ENCODE measurements at regions not wholly inside any gene's neighbourhood (a gene's known extent, or its start where the extent isn't known, plus 50 kb on each side); places are given as distances from the start of the nearest gene placed in this dataset.

- no TSS peak for BruUV-seq (replicated peaks)
- TF ChIP-seq EZH2 (IDR thresholded peaks at IDR 0.05; ENCODE audit: borderline replicate concordance, low read depth, low read length, severe bottlenecking) (no peak), JUN (IDR thresholded peaks at IDR 0.05; ENCODE audit: borderline replicate concordance, insufficient read depth, insufficient read length, low read depth) (no peak), GATA2 (IDR thresholded peaks at IDR 0.05; ENCODE audit: insufficient read depth, insufficient read length, low read depth, low read length) (no peak)
- TF ChIP-seq, protein P1, sequence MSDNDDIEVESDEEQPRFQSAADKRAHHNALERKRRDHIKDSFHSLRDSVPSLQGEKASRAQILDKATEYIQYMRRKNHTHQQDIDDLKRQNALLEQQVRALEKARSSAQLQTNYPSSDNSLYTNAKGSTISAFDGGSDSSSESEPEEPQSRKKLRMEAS (IDR thresholded peaks at IDR 0.05; ENCODE audit: insufficient read depth, insufficient read length): no peak
- TF ChIP-seq, protein P2, sequence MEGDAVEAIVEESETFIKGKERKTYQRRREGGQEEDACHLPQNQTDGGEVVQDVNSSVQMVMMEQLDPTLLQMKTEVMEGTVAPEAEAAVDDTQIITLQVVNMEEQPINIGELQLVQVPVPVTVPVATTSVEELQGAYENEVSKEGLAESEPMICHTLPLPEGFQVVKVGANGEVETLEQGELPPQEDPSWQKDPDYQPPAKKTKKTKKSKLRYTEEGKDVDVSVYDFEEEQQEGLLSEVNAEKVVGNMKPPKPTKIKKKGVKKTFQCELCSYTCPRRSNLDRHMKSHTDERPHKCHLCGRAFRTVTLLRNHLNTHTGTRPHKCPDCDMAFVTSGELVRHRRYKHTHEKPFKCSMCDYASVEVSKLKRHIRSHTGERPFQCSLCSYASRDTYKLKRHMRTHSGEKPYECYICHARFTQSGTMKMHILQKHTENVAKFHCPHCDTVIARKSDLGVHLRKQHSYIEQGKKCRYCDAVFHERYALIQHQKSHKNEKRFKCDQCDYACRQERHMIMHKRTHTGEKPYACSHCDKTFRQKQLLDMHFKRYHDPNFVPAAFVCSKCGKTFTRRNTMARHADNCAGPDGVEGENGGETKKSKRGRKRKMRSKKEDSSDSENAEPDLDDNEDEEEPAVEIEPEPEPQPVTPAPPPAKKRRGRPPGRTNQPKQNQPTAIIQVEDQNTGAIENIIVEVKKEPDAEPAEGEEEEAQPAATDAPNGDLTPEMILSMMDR (IDR thresholded peaks at IDR 0.05; ENCODE audit: extremely low read depth in 1 of 2, insufficient read depth in 1 of 2, low read depth in 1 of 2, low read length in 2 of 2): no peak
These were observed 877.1 kb upstream of the CNTN5 start for GRCh38 chr11:98143661-98144060.

DNA sequence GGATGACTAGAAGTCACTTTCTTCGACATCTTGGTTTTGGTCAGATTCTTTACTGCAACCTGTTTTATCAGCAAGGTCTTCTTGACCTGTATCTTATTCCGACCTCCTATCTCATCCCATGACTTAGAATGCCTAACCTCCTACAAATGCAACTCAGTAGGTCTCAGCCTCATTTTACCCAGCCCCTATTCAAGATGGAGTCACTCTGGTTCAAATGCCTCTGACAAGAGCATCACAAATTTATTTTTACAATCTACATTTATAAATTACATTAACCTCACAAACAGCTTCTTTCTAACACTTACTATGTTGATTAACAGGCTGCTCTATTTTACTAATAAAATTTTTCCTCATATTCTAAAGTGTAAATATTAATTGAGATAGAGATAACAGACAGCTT, 867.0 kb upstream of the CNTN5 start:
- intact Hi-C loops (cut with micrococcal nuclease): no loop called here
- Histone ChIP-seq H3K36me3 (ENCODE audit: control insufficient read depth in 2 of 2, extremely low read depth in 1 of 2, insufficient read depth in 2 of 2, low read length in 2 of 2) (no peaks in the 10 kb centered on the region), H3K9me3 (replicated peaks; ENCODE audit: control insufficient read depth, insufficient read depth, low read length) (peaks cover 2% of the 10 kb centered on the region), H3K4me1 (ENCODE audit: control insufficient read depth, extremely low read depth, insufficient read depth, low read length) (no peaks in the 10 kb centered on the region), H3K27me3 (ENCODE audit: control insufficient read depth in 2 of 2, insufficient read depth in 2 of 2, low read length in 2 of 2) (no peaks in the 10 kb centered on the region), H3K79me2 (ENCODE audit: control insufficient read depth, insufficient read depth, low read length) (no peaks in the 10 kb centered on the region), H3K4me2 (ENCODE audit: insufficient read depth, low read length) (no peak overlapping the region), H3K9me1 (replicated peaks; ENCODE audit: control insufficient read depth, extremely low read depth, insufficient read depth, low read length) (no peaks in the 10 kb centered on the region), H3K27ac (ENCODE audit: insufficient read depth, low read depth, low read length) (no peak overlapping the region), H3K4me3 (replicated peaks in 1 of 3; ENCODE audit: insufficient read depth in 1 of 3, low read depth in 1 of 3, low read length in 3 of 3) (no peak overlapping the region), H4K20me1 (replicated peaks; ENCODE audit: control insufficient read depth, extremely low read depth, insufficient read depth, low read length) (no peaks in the 10 kb centered on the region), H3K9ac (replicated peaks; ENCODE audit: extremely low read depth, insufficient read depth, low read length) (no peak overlapping the region), H2AFZ (ENCODE audit: low read depth, low read length) (no peak overlapping the region)
- TF ChIP-seq EZH2 (IDR thresholded peaks at IDR 0.05; ENCODE audit: borderline replicate concordance, low read depth, low read length, severe bottlenecking) (no peak), FOS (IDR thresholded peaks at IDR 0.05; ENCODE audit: borderline replicate concordance, insufficient read depth, low read length) (no peak), JUN (IDR thresholded peaks at IDR 0.05; ENCODE audit: borderline replicate concordance, insufficient read depth, insufficient read length, low read depth) (no peak), POLR2A (IDR thresholded peaks at IDR 0.05; ENCODE audit: low read depth, low read length) (no peak), POLR2AphosphoS5 (IDR thresholded peaks at IDR 0.05; ENCODE audit: insufficient read depth, low read depth, low read length) (no peak)
- TF ChIP-seq, protein P1 (IDR thresholded peaks at IDR 0.05; ENCODE audit: insufficient read depth, insufficient read length): no peak
- no peak for FAIRE-seq
- dilution Hi-C loops (cut with MboI; ENCODE audit: extremely low pct_ligation_motif_present, low sequenced_read_pairs): no loop called here
- ChIA-PET POLR2A (no interaction called here), CTCF (no interaction called here)
- DNase-seq (ENCODE audit: low read depth, low spot score): no peak
- BruUV-seq (replicated peaks): no TSS peak

More at GRCh38 chr11:98143661-98144060, 877.1 kb upstream of the CNTN5 start:
- H3K4me1 ChIP-seq (ENCODE audit: control insufficient read depth, extremely low read depth, insufficient read depth, low read length): no peaks in the 10 kb centered on the region
- H2AFZ ChIP-seq (ENCODE audit: low read depth, low read length): no peak overlapping the region
- ChIA-PET CTCF (no interaction called here), POLR2A (no interaction called here)
- no peak overlapping the region for H3K4me2 ChIP-seq (ENCODE audit: insufficient read depth, low read length)
- no peak for DNase-seq (ENCODE audit: low read depth, low spot score)
- FAIRE-seq: no peak
- no peak overlapping the region for H3K4me3 ChIP-seq (replicated peaks in 1 of 3; ENCODE audit: insufficient read depth in 1 of 3, low read depth in 1 of 3, low read length in 3 of 3)
- intact Hi-C loops (cut with micrococcal nuclease): no loop called here
- H3K36me3 ChIP-seq (ENCODE audit: control insufficient read depth in 2 of 2, extremely low read depth in 1 of 2, insufficient read depth in 2 of 2, low read length in 2 of 2): no peaks in the 10 kb centered on the region
- no peak overlapping the region for H3K27ac ChIP-seq (ENCODE audit: insufficient read depth, low read depth, low read length)
- no peaks in the 10 kb centered on the region for H3K9me1 ChIP-seq (replicated peaks; ENCODE audit: control insufficient read depth, extremely low read depth, insufficient read depth, low read length)
- H3K79me2 ChIP-seq (ENCODE audit: control insufficient read depth, insufficient read depth, low read length): no peaks in the 10 kb centered on the region
- no peaks in the 10 kb centered on the region for H4K20me1 ChIP-seq (replicated peaks; ENCODE audit: control insufficient read depth, extremely low read depth, insufficient read depth, low read length)
- dilution Hi-C loops (cut with MboI; ENCODE audit: extremely low pct_ligation_motif_present, low sequenced_read_pairs): no loop called here
- H3K9me3 ChIP-seq (replicated peaks; ENCODE audit: control insufficient read depth, insufficient read depth, low read length): no peaks in the 10 kb centered on the region
- H3K9ac ChIP-seq (replicated peaks; ENCODE audit: extremely low read depth, insufficient read depth, low read length): no peak overlapping the region
- no peaks in the 10 kb centered on the region for H3K27me3 ChIP-seq (ENCODE audit: control insufficient read depth in 2 of 2, insufficient read depth in 2 of 2, low read length in 2 of 2)

All from endothelial cell of umbilical vein (primary cell).